ENCODE measurements at regions not wholly inside any gene's neighbourhood (a gene's known extent, or its start where the extent isn't known, plus 50 kb on each side); places are given as distances from the start of the nearest gene placed in this dataset.

DNA sequence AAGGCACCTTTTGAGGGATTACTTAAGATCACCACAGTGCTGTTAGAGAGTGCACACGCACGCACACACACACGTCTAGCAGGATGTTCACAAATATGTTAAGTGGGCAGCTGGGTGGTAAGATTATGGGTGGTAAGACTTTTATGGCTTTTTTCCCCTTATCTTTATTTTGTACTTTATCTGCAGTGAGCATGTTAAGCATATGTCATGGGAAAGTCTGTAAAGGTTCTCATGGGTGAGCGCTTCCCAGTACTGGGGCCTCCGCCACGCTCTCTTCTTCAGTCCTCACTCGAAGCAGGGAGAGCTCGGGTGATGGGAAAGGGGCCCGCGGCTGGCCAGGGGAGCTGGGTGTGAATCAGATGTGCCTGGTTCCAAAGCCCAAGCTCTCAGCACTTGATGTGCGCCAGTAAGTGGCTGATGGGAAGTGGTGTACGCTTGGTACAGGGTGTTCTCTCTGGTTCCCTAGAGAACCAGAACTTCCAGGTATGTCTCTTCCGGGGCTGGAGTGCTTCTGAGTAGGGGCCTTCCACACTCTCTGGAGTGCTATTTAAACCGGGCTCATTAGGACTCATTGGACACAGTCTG is 83.9 kb upstream of the YWHAQ start:
- TF ChIP-seq, protein P1, sequence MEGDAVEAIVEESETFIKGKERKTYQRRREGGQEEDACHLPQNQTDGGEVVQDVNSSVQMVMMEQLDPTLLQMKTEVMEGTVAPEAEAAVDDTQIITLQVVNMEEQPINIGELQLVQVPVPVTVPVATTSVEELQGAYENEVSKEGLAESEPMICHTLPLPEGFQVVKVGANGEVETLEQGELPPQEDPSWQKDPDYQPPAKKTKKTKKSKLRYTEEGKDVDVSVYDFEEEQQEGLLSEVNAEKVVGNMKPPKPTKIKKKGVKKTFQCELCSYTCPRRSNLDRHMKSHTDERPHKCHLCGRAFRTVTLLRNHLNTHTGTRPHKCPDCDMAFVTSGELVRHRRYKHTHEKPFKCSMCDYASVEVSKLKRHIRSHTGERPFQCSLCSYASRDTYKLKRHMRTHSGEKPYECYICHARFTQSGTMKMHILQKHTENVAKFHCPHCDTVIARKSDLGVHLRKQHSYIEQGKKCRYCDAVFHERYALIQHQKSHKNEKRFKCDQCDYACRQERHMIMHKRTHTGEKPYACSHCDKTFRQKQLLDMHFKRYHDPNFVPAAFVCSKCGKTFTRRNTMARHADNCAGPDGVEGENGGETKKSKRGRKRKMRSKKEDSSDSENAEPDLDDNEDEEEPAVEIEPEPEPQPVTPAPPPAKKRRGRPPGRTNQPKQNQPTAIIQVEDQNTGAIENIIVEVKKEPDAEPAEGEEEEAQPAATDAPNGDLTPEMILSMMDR (conservative IDR thresholded peaks at IDR 0.05): no peak
- TF ChIP-seq ZFX (IDR thresholded peaks at IDR 0.05): no peak

Measured in C4-2B (cell line).